HT-29 (cell line): ENCODE measurements at regions not wholly inside any gene's neighbourhood (a gene's known extent, or its start where the extent isn't known, plus 50 kb on each side); places are given as distances from the start of the nearest gene placed in this dataset.
"Not testable (repeated sequence)": the region's sequence is repeated elsewhere in the genome, so short reads cannot be mapped to it uniquely, and the experiment has no call there.

Experiments
- DNase-seq: peaks from one replicate; pipeline ENCODE4 v3.0.0-alpha.2; 2015; ENCODE audit warnings: low spot score

GRCh38 chr7:51455948-51456347, 139.3 kb upstream of the COBL start:
- peak; percentile 56 for DNase-seq

GRCh38 chr7:51455513-51455912, 138.9 kb upstream of the COBL start:
- no peak for DNase-seq

- no peak for DNase-seq
Observed at GRCh38 chr7:51455086-51455485, 138.5 kb upstream of the COBL start.

GRCh38 chr7:51452694-51453093, 136.1 kb upstream of the COBL start:
- no peak for DNase-seq

- DNase-seq = no peak
Observed at GRCh38 chr7:51451751-51452476, 135.3 kb upstream of the COBL start.

- no peak for DNase-seq
Observed at GRCh38 chr7:51450541-51450940, 133.9 kb upstream of the COBL start.

- DNase-seq = no peak
Observed at GRCh38 chr7:51446785-51447184, 130.2 kb upstream of the COBL start.

- DNase-seq = no peak
Observed at GRCh38 chr7:51446356-51446755, 129.7 kb upstream of the COBL start.

GRCh38 chr7:51444936-51445335, 128.3 kb upstream of the COBL start:
- no peak for DNase-seq

- peak; percentile 89 for DNase-seq
Observed at GRCh38 chr7:51430480-51431086, 114.0 kb upstream of the COBL start.

- DNase-seq = peak; percentile 56
Observed at GRCh38 chr7:51428217-51428887, 111.7 kb upstream of the COBL start.

GRCh38 chr7:51426163-51426562, 109.6 kb upstream of the COBL start:
- DNase-seq = no peak

- not testable (repeated sequence) for DNase-seq
Observed at GRCh38 chr7:51409934-51410333, 93.3 kb upstream of the COBL start.

GRCh38 chr7:51397608-51398007, 81.0 kb upstream of the COBL start:
- DNase-seq = not testable (repeated sequence)

- not testable (repeated sequence) for DNase-seq
Observed at GRCh38 chr7:51393003-51393402, 76.4 kb upstream of the COBL start.

GRCh38 chr7:51389952-51390351, 73.3 kb upstream of the COBL start:
- not testable (repeated sequence) for DNase-seq

- DNase-seq = not testable (repeated sequence)
Observed at GRCh38 chr7:51389216-51389812, 72.7 kb upstream of the COBL start.

- not testable (repeated sequence) for DNase-seq
Observed at GRCh38 chr7:51388241-51388640, 71.6 kb upstream of the COBL start.

- not testable (repeated sequence) for DNase-seq
Observed at GRCh38 chr7:51386806-51387568, 70.4 kb upstream of the COBL start.

GRCh38 chr7:51386184-51386583, 69.6 kb upstream of the COBL start:
- DNase-seq = not testable (repeated sequence)

- DNase-seq = not testable (repeated sequence)
Observed at GRCh38 chr7:51382243-51382642, 65.6 kb upstream of the COBL start.
